WTC11 (cell line): ENCODE measurements at regions not wholly inside any gene's neighbourhood (a gene's known extent, or its start where the extent isn't known, plus 50 kb on each side); places are given as distances from the start of the nearest gene placed in this dataset.

Experiments used
- ATAC-seq: fragments of 200-7000 bp; cut with Tn5 transposase; 2 replicates; pipeline ENCODE4 v1.10.0; 2021; ENCODE audit warnings: mild to moderate bottlenecking, moderate library complexity
- CTCF ChIA-PET: fragments of 300-600 bp; sonication (Branson Sonifier 250); formaldehyde crosslinking; loops from one replicate; lab custom pipeline; 2021; ENCODE audit warnings: antibody characterized with exemption; lab: Charles Lee
- POLR2A ChIA-PET: fragments of 350-600 bp; sonication (Branson Sonifier 250); formaldehyde crosslinking; loops from one replicate; lab custom pipeline; 2021; ENCODE audit warnings: antibody characterized with exemption; lab: Charles Lee
- DNase-seq: peaks from one replicate; pipeline ENCODE4 v3.0.0; 2021; ENCODE audit warnings: low spot score
- H3K27ac Mint-ChIP-seq: 2 replicates; pipeline ENCODE4 v1.8.0; 2021; ENCODE audit warnings: mixed read lengths
- H3K27me3 Mint-ChIP-seq: 2 replicates; pipeline ENCODE4 v1.8.0; 2021; ENCODE audit warnings: low read depth, mild to moderate bottlenecking, moderate library complexity, mixed read lengths
- H3K36me3 Mint-ChIP-seq: 2 replicates; pipeline ENCODE4 v1.8.0; 2021; ENCODE audit warnings: mixed read lengths
- H3K4me1 Mint-ChIP-seq: 2 replicates; pipeline ENCODE4 v1.8.0; 2022; ENCODE audit warnings: mixed read lengths
- H3K4me3 Mint-ChIP-seq: 2 replicates; pipeline ENCODE4 v1.8.0; 2021; ENCODE audit warnings: mild to moderate bottlenecking, moderate library complexity, mixed read lengths
- H3K9me3 Mint-ChIP-seq: 2 replicates; pipeline ENCODE4 v1.8.0; 2021; ENCODE audit warnings: mixed read lengths
- AR ChIP-seq: fragments of 250-450 bp; sonication (Bioruptor Pico); IDR thresholded peaks from 2 replicates; pipeline ENCODE4 v1.9.0; 2021; ENCODE audit warnings: mild to moderate bottlenecking
- ATF1 ChIP-seq: sonication (generic); formaldehyde crosslinking; IDR thresholded peaks from 2 replicates; pipeline ENCODE4 v1.8.1; 2023; ENCODE audit warnings: mild to moderate bottlenecking, moderate library complexity, missing genetic modification reagents
- ETV6 ChIP-seq: sonication (generic); formaldehyde crosslinking; IDR thresholded peaks from 2 replicates; pipeline ENCODE4 v1.8.1; 2022; ENCODE audit warnings: mild to moderate bottlenecking, missing genetic modification reagents
- FOXJ3 ChIP-seq: sonication (generic); formaldehyde crosslinking; IDR thresholded peaks from 2 replicates; pipeline ENCODE4 v1.9.0; 2021; ENCODE audit warnings: missing genetic modification reagents, mild to moderate bottlenecking, borderline replicate concordance
- GRHL2 ChIP-seq: fragments of 250-450 bp; sonication (Bioruptor Pico); IDR thresholded peaks from 2 replicates; pipeline ENCODE4 v1.8.0; 2022; ENCODE audit warnings: mild to moderate bottlenecking, moderate library complexity; ENCODE audit not compliant: insufficient replicate concordance, severe bottlenecking
- HMGA2 ChIP-seq: fragments of 250-450 bp; sonication (Bioruptor Pico); IDR thresholded peaks from 2 replicates; pipeline ENCODE4 v1.4.0; 2021; ENCODE audit warnings: mild to moderate bottlenecking, moderate library complexity
- NR2C2 ChIP-seq: sonication (generic); formaldehyde crosslinking; IDR thresholded peaks from 2 replicates; pipeline ENCODE4 v1.8.0; 2022; ENCODE audit warnings: mild to moderate bottlenecking, missing genetic modification reagents
- NR3C1 ChIP-seq: sonication (generic); formaldehyde crosslinking; conservative IDR thresholded peaks from 2 replicates; pipeline ENCODE4 v1.8.1; 2023; ENCODE audit warnings: low read depth, mild to moderate bottlenecking, missing genetic modification reagents
- OVOL2 ChIP-seq: fragments of 250-450 bp; sonication (Bioruptor Pico); IDR thresholded peaks from 2 replicates; pipeline ENCODE4 v1.9.0; 2021; ENCODE audit warnings: mild to moderate bottlenecking, borderline replicate concordance
- PRDM15 ChIP-seq: sonication (generic); formaldehyde crosslinking; IDR thresholded peaks from 2 replicates; pipeline ENCODE4 v1.8.0; 2022; ENCODE audit warnings: missing genetic modification reagents
- RELA ChIP-seq: sonication (generic); formaldehyde crosslinking; IDR thresholded peaks from 2 replicates; pipeline ENCODE4 v1.8.1; 2022; ENCODE audit warnings: missing genetic modification reagents, mild to moderate bottlenecking, borderline replicate concordance
- ZNF219 ChIP-seq: sonication (generic); formaldehyde crosslinking; IDR thresholded peaks from 2 replicates; pipeline ENCODE4 v1.8.0; 2023; ENCODE audit warnings: missing genetic modification reagents, mild to moderate bottlenecking, borderline replicate concordance
- TF ChIP-seq, protein P1 (sequence below): sonication (generic); formaldehyde crosslinking; IDR thresholded peaks from 2 replicates; pipeline ENCODE4 v1.8.1; 2022; ENCODE audit warnings: mild to moderate bottlenecking, missing genetic modification reagents, moderate library complexity, borderline replicate concordance
- TF ChIP-seq, protein P2 (sequence below): fragments of 250-450 bp; sonication (Bioruptor Pico); IDR thresholded peaks from 2 replicates; pipeline ENCODE4 v1.9.0; 2021; ENCODE audit warnings: moderate library complexity, mild to moderate bottlenecking, inconsistent platforms, borderline replicate concordance
- TF ChIP-seq, protein P3 (sequence below): sonication (generic); formaldehyde crosslinking; IDR thresholded peaks from 2 replicates; pipeline ENCODE4 v1.8.0; 2023; ENCODE audit warnings: missing genetic modification reagents, mild to moderate bottlenecking, borderline replicate concordance

GRCh38 chr7:117960351-117960750 lies 87.1 kb upstream of the CTTNBP2 start (continued):
- TF ChIP-seq PRDM15 (CRISPR knock-in tag) (no peak), RELA (CRISPR knock-in tag) (no peak), NR2C2 (no peak), FOXJ3 (CRISPR knock-in tag) (no peak), NR3C1 (CRISPR knock-in tag) (no peak), AR (CRISPR knock-in tag) (no peak)

- Mint-ChIP-seq H3K9me3 (no peaks in the 10 kb centered on the region), H3K4me1 (peaks cover 50% of the 10 kb centered on the region), H3K4me3 (no peak overlapping the region), H3K27ac (0 out of 2 replicates have a peak overlapping the region, but pooled peaks have one; percentile 23), H3K36me3 (no peaks in the 10 kb centered on the region), H3K27me3 (peaks cover 3% of the 10 kb centered on the region)
- TF ChIP-seq OVOL2 (CRISPR knock-in tag) = no peak
- TF ChIP-seq, protein P1, sequence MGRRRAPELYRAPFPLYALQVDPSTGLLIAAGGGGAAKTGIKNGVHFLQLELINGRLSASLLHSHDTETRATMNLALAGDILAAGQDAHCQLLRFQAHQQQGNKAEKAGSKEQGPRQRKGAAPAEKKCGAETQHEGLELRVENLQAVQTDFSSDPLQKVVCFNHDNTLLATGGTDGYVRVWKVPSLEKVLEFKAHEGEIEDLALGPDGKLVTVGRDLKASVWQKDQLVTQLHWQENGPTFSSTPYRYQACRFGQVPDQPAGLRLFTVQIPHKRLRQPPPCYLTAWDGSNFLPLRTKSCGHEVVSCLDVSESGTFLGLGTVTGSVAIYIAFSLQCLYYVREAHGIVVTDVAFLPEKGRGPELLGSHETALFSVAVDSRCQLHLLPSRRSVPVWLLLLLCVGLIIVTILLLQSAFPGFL = no peak
- TF ChIP-seq ATF1 (CRISPR knock-in tag) = no peak
- TF ChIP-seq, protein P2, sequence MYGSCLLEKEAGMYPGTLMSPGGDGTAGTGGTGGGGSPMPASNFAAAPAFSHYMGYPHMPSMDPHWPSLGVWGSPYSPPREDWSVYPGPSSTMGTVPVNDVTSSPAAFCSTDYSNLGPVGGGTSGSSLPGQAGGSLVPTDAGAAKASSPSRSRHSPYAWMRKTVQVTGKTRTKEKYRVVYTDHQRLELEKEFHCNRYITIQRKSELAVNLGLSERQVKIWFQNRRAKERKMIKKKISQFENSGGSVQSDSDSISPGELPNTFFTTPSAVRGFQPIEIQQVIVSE (CRISPR knock-in tag) = no peak
- no peak for TF ChIP-seq ZNF219 (CRISPR knock-in tag)
- TF ChIP-seq GRHL2 = no peak
- TF ChIP-seq ETV6 = no peak
- TF ChIP-seq, protein P3, sequence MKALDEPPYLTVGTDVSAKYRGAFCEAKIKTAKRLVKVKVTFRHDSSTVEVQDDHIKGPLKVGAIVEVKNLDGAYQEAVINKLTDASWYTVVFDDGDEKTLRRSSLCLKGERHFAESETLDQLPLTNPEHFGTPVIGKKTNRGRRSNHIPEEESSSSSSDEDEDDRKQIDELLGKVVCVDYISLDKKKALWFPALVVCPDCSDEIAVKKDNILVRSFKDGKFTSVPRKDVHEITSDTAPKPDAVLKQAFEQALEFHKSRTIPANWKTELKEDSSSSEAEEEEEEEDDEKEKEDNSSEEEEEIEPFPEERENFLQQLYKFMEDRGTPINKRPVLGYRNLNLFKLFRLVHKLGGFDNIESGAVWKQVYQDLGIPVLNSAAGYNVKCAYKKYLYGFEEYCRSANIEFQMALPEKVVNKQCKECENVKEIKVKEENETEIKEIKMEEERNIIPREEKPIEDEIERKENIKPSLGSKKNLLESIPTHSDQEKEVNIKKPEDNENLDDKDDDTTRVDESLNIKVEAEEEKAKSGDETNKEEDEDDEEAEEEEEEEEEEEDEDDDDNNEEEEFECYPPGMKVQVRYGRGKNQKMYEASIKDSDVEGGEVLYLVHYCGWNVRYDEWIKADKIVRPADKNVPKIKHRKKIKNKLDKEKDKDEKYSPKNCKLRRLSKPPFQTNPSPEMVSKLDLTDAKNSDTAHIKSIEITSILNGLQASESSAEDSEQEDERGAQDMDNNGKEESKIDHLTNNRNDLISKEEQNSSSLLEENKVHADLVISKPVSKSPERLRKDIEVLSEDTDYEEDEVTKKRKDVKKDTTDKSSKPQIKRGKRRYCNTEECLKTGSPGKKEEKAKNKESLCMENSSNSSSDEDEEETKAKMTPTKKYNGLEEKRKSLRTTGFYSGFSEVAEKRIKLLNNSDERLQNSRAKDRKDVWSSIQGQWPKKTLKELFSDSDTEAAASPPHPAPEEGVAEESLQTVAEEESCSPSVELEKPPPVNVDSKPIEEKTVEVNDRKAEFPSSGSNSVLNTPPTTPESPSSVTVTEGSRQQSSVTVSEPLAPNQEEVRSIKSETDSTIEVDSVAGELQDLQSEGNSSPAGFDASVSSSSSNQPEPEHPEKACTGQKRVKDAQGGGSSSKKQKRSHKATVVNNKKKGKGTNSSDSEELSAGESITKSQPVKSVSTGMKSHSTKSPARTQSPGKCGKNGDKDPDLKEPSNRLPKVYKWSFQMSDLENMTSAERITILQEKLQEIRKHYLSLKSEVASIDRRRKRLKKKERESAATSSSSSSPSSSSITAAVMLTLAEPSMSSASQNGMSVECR (CRISPR knock-in tag) = no peak
- no peak for TF ChIP-seq HMGA2 (CRISPR knock-in tag)
- no peak for DNase-seq
- ChIA-PET CTCF (interaction anchor here (1.1 kb wide), 1 partner anchor 32 kb away, joined by 6 read pairs; no protein-coding TSS in a partner anchor), POLR2A (no interaction called here)
- ATAC-seq = no peak
These were observed 88.0 kb upstream of the CTTNBP2 start for GRCh38 chr7:117961235-117961634.
